ENCODE measurements at regions not wholly inside any gene's neighbourhood (a gene's known extent, or its start where the extent isn't known, plus 50 kb on each side); places are given as distances from the start of the nearest gene placed in this dataset.

DNA sequence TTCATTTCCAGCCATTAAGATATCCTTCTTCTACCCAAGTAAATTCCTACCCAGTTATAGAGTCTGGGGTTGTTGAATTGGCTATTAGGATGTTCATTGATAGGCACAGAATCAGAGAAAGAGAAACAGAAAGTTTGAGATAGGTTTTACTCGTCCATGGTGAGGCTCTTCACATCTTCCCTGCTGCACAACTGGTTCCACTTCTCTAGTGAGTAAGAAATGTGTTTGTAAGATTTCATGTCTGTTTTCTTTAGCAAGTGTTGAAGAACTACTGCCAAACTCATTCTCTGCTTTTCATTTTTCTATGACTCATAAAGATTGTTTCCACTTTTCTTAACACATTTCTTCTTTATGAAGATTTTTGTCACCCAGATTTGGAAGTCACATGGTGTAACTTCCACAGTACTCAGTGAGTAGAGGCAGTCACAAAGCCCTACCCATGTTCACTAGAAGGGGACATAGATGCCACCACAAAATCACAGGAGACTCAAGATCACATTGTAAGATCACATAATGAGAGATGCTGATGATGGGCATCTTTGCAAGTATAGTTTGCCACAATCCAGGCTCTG, 152.3 kb downstream of the SNX7 start:
- intact Hi-C loops (cut with micrococcal nuclease) = loop anchor here (2.0 to 5.0 kb wide), 2 partner anchors 57 to 128 kb away; no protein-coding TSS in a partner anchor

- intact Hi-C loops (cut with micrococcal nuclease) = no loop called here
Observed at GRCh38 chr1:98817821-98818220, 156.3 kb downstream of the SNX7 start.

DNA sequence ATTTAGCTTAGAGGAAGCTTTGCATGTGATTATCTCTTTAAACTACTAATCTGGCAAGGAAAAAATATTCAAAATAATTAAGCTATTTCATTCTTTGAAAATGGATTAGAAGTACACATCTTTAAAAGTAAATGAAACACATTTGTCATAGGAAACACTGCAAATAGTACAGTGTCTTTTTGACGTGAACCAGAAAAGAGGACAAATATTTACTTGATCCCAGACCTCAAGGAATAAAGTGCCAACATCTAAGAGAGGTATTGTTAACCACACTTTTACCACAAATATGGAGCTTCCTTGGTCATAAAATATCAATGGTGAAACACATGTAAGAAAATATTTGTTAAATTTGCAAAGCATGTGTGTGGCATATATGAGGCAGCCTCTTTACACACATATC, 159.9 kb downstream of the SNX7 start:
- intact Hi-C loops (cut with micrococcal nuclease) = no loop called here

GRCh38 chr1:98824736-98825135, 163.2 kb downstream of the SNX7 start:
- intact Hi-C loops (cut with micrococcal nuclease) = no loop called here

DNA sequence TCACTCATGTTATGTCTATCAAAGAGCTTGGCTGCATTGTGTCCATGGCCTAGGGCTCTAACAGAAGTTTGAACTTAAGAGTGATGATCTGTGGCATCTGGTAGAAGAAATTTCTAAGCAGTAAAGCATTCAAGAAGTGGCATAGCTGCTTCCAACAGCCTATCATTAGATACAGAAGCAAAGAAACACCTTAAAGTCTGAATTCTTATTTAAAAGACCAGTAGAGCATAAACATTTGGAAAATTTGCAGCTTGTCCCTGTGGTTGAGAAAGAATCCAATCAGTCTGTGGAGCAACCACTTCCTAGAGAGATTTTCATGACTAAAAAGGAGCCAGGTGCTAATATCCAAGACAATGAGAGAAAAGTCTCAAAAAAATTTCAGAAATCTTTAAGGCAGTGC, 165.5 kb downstream of the SNX7 start:
- intact Hi-C loops (cut with micrococcal nuclease) = no loop called here

- intact Hi-C loops (cut with micrococcal nuclease) = no loop called here
Observed at GRCh38 chr1:98839840-98840239, 164.8 kb downstream of the PLPPR5 start.
